Right lobe of liver (tissue), 6 donors: ENCODE measurements at regions not wholly inside any gene's neighbourhood (a gene's known extent, or its start where the extent isn't known, plus 50 kb on each side); places are given as distances from the start of the nearest gene placed in this dataset.

Experiments used
- ATAC-seq, 4 donors: fragments of 200-7000 bp; cut with Tn5 transposase; one replicate each; pipeline ENCODE4 v1.9.1; 2020; ENCODE audit warnings: mild to moderate bottlenecking in 4 of 4, moderate library complexity in 4 of 4
- DNase-seq, 3 donors: peaks; one replicate each; pipeline ENCODE4 v3.0.0-alpha.2; 2020
- H3K27ac ChIP-seq, 3 donors: fragments of 200-600 bp; one replicate each; pipeline ENCODE4 v1.8.0; 2022
- H3K27me3 ChIP-seq, 2 donors: fragments of 200-600 bp; one replicate each; pipeline ENCODE4 v1.8.0; 2022
- H3K36me3 ChIP-seq, 4 donors: fragments of 200-600 bp; sonication (generic) in 1 of 4; one replicate each; pipeline versions ENCODE4 v1.5.1 to v1.8.0; 2017 to 2022; ENCODE audit warnings: control low read depth in 1 of 4
- H3K4me1 ChIP-seq, 4 donors: fragments of 200-600 bp; sonication (generic) in 1 of 4; one replicate each; pipeline versions ENCODE4 v1.5.1 to v1.8.0; 2017 to 2022; ENCODE audit warnings: control low read depth in 1 of 4
- H3K4me3 ChIP-seq, 3 donors: fragments of 200-600 bp; one replicate each; pipeline ENCODE4 v1.8.0; 2022
- H3K9me3 ChIP-seq, 4 donors: fragments of 200-600 bp; sonication (generic) in 1 of 4; one replicate each; pipeline versions ENCODE4 v1.5.1 to v1.8.0; 2017 to 2022; ENCODE audit warnings: control low read depth in 1 of 4
- CTCF ChIP-seq, 4 donors: fragments of 200-600 bp in 3 of 4; fragments of 450-650 bp in 1 of 4; IDR thresholded peaks; one replicate each; pipeline versions ENCODE4 v1.5.1 to v1.8.0; 2016 to 2022; ENCODE audit warnings: antibody characterized with exemption in 4 of 4, mild to moderate bottlenecking in 2 of 4
- POLR2A ChIP-seq: fragments of 450-650 bp; IDR thresholded peaks from one replicate; pipeline ENCODE4 v1.6.1; 2017; ENCODE audit warnings: antibody characterized with exemption, mild to moderate bottlenecking
- WGBS: methylation state at CpG from one replicate; pipeline ENCODE4 v1.1.6; 2018; ENCODE audit warnings: low coverage, low lambda C conversion rate; ENCODE audit not compliant: insufficient coverage; ENCODE audit errors: missing lambda C conversion rate; 5-methylcytosine and 5-hydroxymethylcytosine counted together
- intact Hi-C, 2 donors: fragments of 100-400 bp; cut with DNase I; formaldehyde crosslinking; loops; one replicate each; pipeline versions ENCODE4 v1.11.2 to v1.14.1; 2022
- donor health status: DM: no; HTN: yes; CAD: no.
- donor health status: DM: no; HTN: no; CAD: no.
- donor health status: DM: no; HTN: no; CAD: no.
- donor health status: DM: no; HTN: yes; CAD: no.
- donor health status: DM: no; HTN: yes; CAD: no.

GRCh38 chr13:59468396-59468795 lies 695.3 kb downstream of the DIAPH3 start:
- ATAC-seq: no peak
- Histone ChIP-seq H3K27me3 (no peaks in the 10 kb centered on the region), H3K4me1 (no peaks in the 10 kb centered on the region), H3K27ac (no peak overlapping the region), H3K4me3 (no peak overlapping the region), H3K36me3 (no peaks in the 10 kb centered on the region), H3K9me3 (no peaks in the 10 kb centered on the region)
- intact Hi-C loops: no loop called here
- WGBS: 47% methylated on average over 2 of the region's 2 CpGs
- DNase-seq: no peak
- no peak for TF ChIP-seq POLR2A
- TF ChIP-seq CTCF (IDR thresholded peaks at IDR 0.05): no peak

GRCh38 chr13:59471106-59471505 lies 692.6 kb downstream of the DIAPH3 start:
- Histone ChIP-seq H3K27ac (no peak overlapping the region), H3K27me3 (no peaks in the 10 kb centered on the region), H3K4me1 (no peaks in the 10 kb centered on the region), H3K4me3 (no peak overlapping the region), H3K36me3 (no peaks in the 10 kb centered on the region), H3K9me3 (no peaks in the 10 kb centered on the region)
- DNase-seq: no peak
- 35% methylated on average over 1 of the region's 1 CpG for WGBS
- TF ChIP-seq POLR2A (no peak), CTCF (IDR thresholded peaks at IDR 0.05) (no peak)
- ATAC-seq: no peak
- intact Hi-C loops: no loop called here

- ATAC-seq (no peak), DNase-seq (no peak)
- no peaks in the 10 kb centered on the region for H3K9me3 ChIP-seq
- intact Hi-C loops: no loop called here
- no peak overlapping the region for H3K27ac ChIP-seq
- no peak for TF ChIP-seq POLR2A
- TF ChIP-seq CTCF (IDR thresholded peaks at IDR 0.05): no peak
- no peaks in the 10 kb centered on the region for H3K36me3 ChIP-seq
- no peak overlapping the region for H3K4me3 ChIP-seq
- H3K4me1 ChIP-seq: no peaks in the 10 kb centered on the region
- no peaks in the 10 kb centered on the region for H3K27me3 ChIP-seq
Measured at GRCh38 chr13:59472134-59472533, 691.6 kb downstream of the DIAPH3 start.

GRCh38 chr13:59474696-59475095 lies 689.0 kb downstream of the DIAPH3 start:
- intact Hi-C loops: no loop called here
- no peak for ATAC-seq
- DNase-seq: no peak
- 25% methylated on average over 1 of the region's 1 CpG for WGBS
- H3K4me3 ChIP-seq: no peak overlapping the region
- H3K27ac ChIP-seq: no peak overlapping the region
- TF ChIP-seq POLR2A (no peak), CTCF (IDR thresholded peaks at IDR 0.05) (no peak)
- H3K4me1 ChIP-seq: no peaks in the 10 kb centered on the region
- H3K27me3 ChIP-seq: no peaks in the 10 kb centered on the region
- H3K36me3 ChIP-seq: no peaks in the 10 kb centered on the region
- H3K9me3 ChIP-seq: no peaks in the 10 kb centered on the region

GRCh38 chr13:59475911-59476310 lies 687.8 kb downstream of the DIAPH3 start:
- intact Hi-C loops: no loop called here
- DNase-seq (no peak), ATAC-seq (no peak)
- Histone ChIP-seq H3K27ac (no peak overlapping the region), H3K9me3 (no peaks in the 10 kb centered on the region), H3K4me1 (no peaks in the 10 kb centered on the region), H3K4me3 (no peak overlapping the region), H3K27me3 (no peaks in the 10 kb centered on the region), H3K36me3 (no peaks in the 10 kb centered on the region)
- 47% methylated on average over 2 of the region's 2 CpGs for WGBS
- TF ChIP-seq POLR2A (no peak), CTCF (IDR thresholded peaks at IDR 0.05) (no peak)
